SU-DHL-6 (cell line): ENCODE measurements at regions not wholly inside any gene's neighbourhood (a gene's known extent, or its start where the extent isn't known, plus 50 kb on each side); places are given as distances from the start of the nearest gene placed in this dataset.

Experiments
- H2AFZ ChIP-seq: fragments of 200-600 bp; sonication (generic); 2 replicates; pipeline ENCODE4 v1.6.1; 2014; ENCODE audit warnings: low read depth, mild to moderate bottlenecking, moderate library complexity, mixed read lengths, antibody characterized with exemption, low read length; ENCODE audit not compliant: severe bottlenecking
- H3F3A ChIP-seq: fragments of 200-600 bp; shearing (Covaris generic); 2 replicates; pipeline ENCODE4 v1.6.0; 2016; ENCODE audit warnings: antibody characterized with exemption, mild to moderate bottlenecking; ENCODE audit not compliant: insufficient read depth
- H3K27ac ChIP-seq: fragments of 200-600 bp; sonication (generic); 2 replicates; pipeline ENCODE4 v1.5.1; 2016; ENCODE audit warnings: low read depth, mild to moderate bottlenecking, low read length, moderate library complexity, mixed read lengths
- H3K27me3 ChIP-seq: fragments of 200-600 bp; sonication (generic), shearing (Covaris generic); 2 replicates; pipeline ENCODE4 v1.6.0; 2014; ENCODE audit warnings: mild to moderate bottlenecking, low read length
- H3K36me3 ChIP-seq: fragments of 200-600 bp; sonication (generic); 2 replicates; pipeline ENCODE4 v1.6.1; 2014; ENCODE audit warnings: mild to moderate bottlenecking, low read length, mixed read lengths
- H3K4me2 ChIP-seq: fragments of 300-600, 200-600 bp; shearing (Covaris generic), sonication (generic); 2 replicates; pipeline ENCODE4 v1.6.0; 2014; ENCODE audit warnings: low read length, low read depth, mild to moderate bottlenecking; ENCODE audit not compliant: poor library complexity, severe bottlenecking
- H3K4me3 ChIP-seq: fragments of 200-600 bp; sonication (generic); 2 replicates; pipeline ENCODE4 v1.5.1; 2014; ENCODE audit warnings: antibody characterized with exemption, low read length, mild to moderate bottlenecking, mixed read lengths; ENCODE audit not compliant: insufficient read depth, poor library complexity, severe bottlenecking
- H3K79me2 ChIP-seq: fragments of 200-600 bp; sonication (generic); 2 replicates; pipeline ENCODE4 v1.6.1; 2014; ENCODE audit warnings: mild to moderate bottlenecking, low read length, moderate library complexity; ENCODE audit not compliant: insufficient read depth
- H3K9ac ChIP-seq: fragments of 200-600 bp; sonication (generic); 2 replicates; pipeline ENCODE4 v1.7.0; 2014; ENCODE audit warnings: mild to moderate bottlenecking, low read length
- H3K9me2 ChIP-seq: fragments of 200-600 bp; sonication (generic); replicated peaks from 2 replicates; pipeline ENCODE4 v1.6.1; 2014; ENCODE audit warnings: low read length; ENCODE audit not compliant: insufficient read depth
- H3K9me3 ChIP-seq: fragments of 200-600 bp; sonication (generic); 2 replicates; pipeline ENCODE4 v1.6.1; 2014; ENCODE audit warnings: low read length, mixed read lengths; ENCODE audit not compliant: insufficient read depth
- H4K20me1 ChIP-seq: fragments of 200-600 bp; sonication (generic); 2 replicates; pipeline ENCODE4 v1.6.1; 2014; ENCODE audit warnings: low read depth, mild to moderate bottlenecking, antibody characterized with exemption, low read length, moderate library complexity, mixed read lengths
- CTCF ChIP-seq: fragments of 200-600 bp; sonication (generic); IDR thresholded peaks from one replicate; pipeline ENCODE4 v1.5.1; 2017; ENCODE audit warnings: antibody characterized with exemption, mild to moderate bottlenecking, low read length, moderate library complexity; ENCODE audit not compliant: insufficient read depth, poor library complexity, severe bottlenecking
- EZH2phosphoT487 ChIP-seq: fragments of 200-600 bp; sonication (generic), shearing (Covaris generic); conservative IDR thresholded peaks from 2 replicates; pipeline ENCODE4 v1.6.1; 2018; ENCODE audit warnings: mild to moderate bottlenecking, antibody characterized with exemption, low read length, moderate library complexity, mixed read lengths

- no peaks in the 10 kb centered on the region for H3K27me3 ChIP-seq
- no peaks in the 10 kb centered on the region for H3K9me3 ChIP-seq
- H3K27ac ChIP-seq: no peak overlapping the region
- H3K36me3 ChIP-seq: no peaks in the 10 kb centered on the region
- H3K4me2 ChIP-seq: no peak overlapping the region
- H3K4me3 ChIP-seq: no peak overlapping the region
- H3K9me2 ChIP-seq: no peaks in the 10 kb centered on the region
- no peaks in the 10 kb centered on the region for H3K79me2 ChIP-seq
- no peak overlapping the region for H3K9ac ChIP-seq
- TF ChIP-seq CTCF (no peak), EZH2phosphoT487 (no peak)
- H2AFZ ChIP-seq: no peak overlapping the region
- H3F3A ChIP-seq: no peaks in the 10 kb centered on the region
- no peaks in the 10 kb centered on the region for H4K20me1 ChIP-seq
Observed at GRCh38 chr6:148053209-148053608, 289.4 kb upstream of the SASH1 start.

GRCh38 chr6:148053796-148054195 lies 288.8 kb upstream of the SASH1 start:
- no peaks in the 10 kb centered on the region for H3K9me2 ChIP-seq
- H3K79me2 ChIP-seq: no peaks in the 10 kb centered on the region
- H2AFZ ChIP-seq: no peak overlapping the region
- H3K27me3 ChIP-seq: no peaks in the 10 kb centered on the region
- H3K27ac ChIP-seq: no peak overlapping the region
- TF ChIP-seq CTCF (no peak), EZH2phosphoT487 (no peak)
- no peaks in the 10 kb centered on the region for H3F3A ChIP-seq
- no peaks in the 10 kb centered on the region for H4K20me1 ChIP-seq
- H3K9me3 ChIP-seq: no peaks in the 10 kb centered on the region
- H3K4me2 ChIP-seq: no peak overlapping the region
- no peak overlapping the region for H3K9ac ChIP-seq
- H3K4me3 ChIP-seq: no peak overlapping the region
- no peaks in the 10 kb centered on the region for H3K36me3 ChIP-seq

- H3K36me3 ChIP-seq: no peaks in the 10 kb centered on the region
- no peaks in the 10 kb centered on the region for H3K27me3 ChIP-seq
- TF ChIP-seq EZH2phosphoT487 (no peak), CTCF (no peak)
- H3K79me2 ChIP-seq: no peaks in the 10 kb centered on the region
- H2AFZ ChIP-seq: no peak overlapping the region
- no peaks in the 10 kb centered on the region for H3F3A ChIP-seq
- no peak overlapping the region for H3K4me2 ChIP-seq
- no peaks in the 10 kb centered on the region for H4K20me1 ChIP-seq
- H3K9me2 ChIP-seq: no peaks in the 10 kb centered on the region
- H3K9ac ChIP-seq: no peak overlapping the region
- no peak overlapping the region for H3K4me3 ChIP-seq
- H3K27ac ChIP-seq: no peak overlapping the region
- H3K9me3 ChIP-seq: no peaks in the 10 kb centered on the region
Observed at GRCh38 chr6:148054219-148054618, 288.4 kb upstream of the SASH1 start.
